GM12891 (cell line): ENCODE measurements at regions not wholly inside any gene's neighbourhood (a gene's known extent, or its start where the extent isn't known, plus 50 kb on each side); places are given as distances from the start of the nearest gene placed in this dataset.
"Not testable (repeated sequence)": the region's sequence is repeated elsewhere in the genome, so short reads cannot be mapped to it uniquely, and the experiment has no call there.

Source experiments
- DNase-seq: peaks from one replicate; pipeline ENCODE4 v3.0.0; 2011; ENCODE audit warnings: low spot score; ENCODE audit not compliant: insufficient read length
- FAIRE-seq: peaks from 2 replicates; lab custom pipeline; 2011; peaks lifted over from hg19 to GRCh38; lab: Jason Lieb, UNC
- PAX5 ChIP-seq: IDR thresholded peaks from 2 replicates; pipeline ENCODE4 v1.6.1; 2011; ENCODE audit warnings: low read length, moderate library complexity, mild to moderate bottlenecking; ENCODE audit not compliant: insufficient read depth, severe bottlenecking
- POLR2A ChIP-seq: IDR thresholded peaks from 2 replicates; pipeline ENCODE4 v1.6.1; 2011; ENCODE audit warnings: low read depth, low read length, control low read depth
- POLR2AphosphoS5 ChIP-seq: IDR thresholded peaks from 2 replicates; pipeline ENCODE4 v1.6.1; 2011; ENCODE audit warnings: low read depth, low read length, control low read depth
- POU2F2 ChIP-seq: IDR thresholded peaks from 2 replicates; pipeline ENCODE4 v1.6.1; 2011; ENCODE audit warnings: low read depth, mild to moderate bottlenecking, control low read depth, low read length, moderate library complexity
- SPI1 ChIP-seq: IDR thresholded peaks from 2 replicates; pipeline ENCODE4 v1.6.1; 2011; ENCODE audit warnings: low read depth, low read length, control low read depth
- TAF1 ChIP-seq: IDR thresholded peaks from 2 replicates; pipeline ENCODE4 v1.6.1; 2011; ENCODE audit warnings: low read depth, low read length, control low read depth

- TF ChIP-seq POLR2A (no peak), SPI1 (no peak), POU2F2 (no peak), PAX5 (no peak)
- FAIRE-seq (no peak), DNase-seq (no peak)
These were observed 55.1 kb upstream of the F9 start for GRCh38 chrX:139475432-139475831.

DNA sequence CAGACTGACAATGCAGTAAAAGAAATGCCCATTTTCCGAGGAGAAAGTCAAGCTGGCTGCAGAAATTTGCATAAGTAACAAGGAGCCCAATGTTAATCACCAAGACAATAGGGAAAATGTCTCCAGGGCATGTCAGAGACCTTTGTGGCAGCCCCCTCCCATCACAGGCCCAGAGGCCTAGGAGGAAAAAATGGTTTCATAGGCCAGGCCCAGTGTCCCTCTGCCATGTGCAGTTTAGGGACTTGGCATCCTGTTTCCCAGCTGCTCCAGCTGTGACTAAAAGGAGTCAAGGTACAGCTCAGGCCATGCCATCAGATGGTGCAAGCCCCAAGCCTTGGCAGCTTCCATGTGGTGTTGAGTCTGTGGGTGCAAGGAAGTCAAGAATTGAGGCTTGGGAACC lies 68.6 kb upstream of the F9 start:
- DNase-seq, FAIRE-seq: not testable (repeated sequence)

- TF ChIP-seq SPI1 (no peak), POLR2AphosphoS5 (no peak), POU2F2 (no peak), POLR2A (no peak), PAX5 (no peak), TAF1 (no peak)
- no peak for FAIRE-seq
These were observed 75.8 kb upstream of the F9 start for GRCh38 chrX:139454743-139455142.

DNA sequence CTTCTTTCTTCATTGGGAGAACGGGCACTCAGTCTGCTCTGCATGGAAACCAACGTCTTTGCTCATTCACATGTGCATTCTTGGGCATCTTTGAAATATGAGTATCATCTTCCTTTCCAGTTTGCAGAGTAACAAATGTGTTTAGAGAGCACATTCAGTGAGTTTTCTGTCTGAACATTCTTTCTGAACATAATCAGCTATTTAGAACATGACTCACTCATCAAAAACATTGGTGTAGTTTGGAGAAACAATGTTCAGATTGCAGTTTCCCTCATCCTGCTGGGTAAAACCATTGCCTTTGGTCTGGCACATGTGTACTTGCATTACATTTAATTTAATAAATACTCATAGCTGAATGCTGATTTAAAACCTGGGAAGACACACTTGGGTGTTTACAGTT lies 81.5 kb upstream of the F9 start:
- FAIRE-seq (no peak), DNase-seq (no peak)
- no peak for TF ChIP-seq PAX5
- no peak for TF ChIP-seq TAF1
- TF ChIP-seq POLR2AphosphoS5: no peak
- TF ChIP-seq POLR2A: no peak
- no peak for TF ChIP-seq POU2F2
- TF ChIP-seq SPI1: no peak

More at GRCh38 chrX:139454743-139455142, 75.8 kb upstream of the F9 start:
- no peak for DNase-seq

DNA sequence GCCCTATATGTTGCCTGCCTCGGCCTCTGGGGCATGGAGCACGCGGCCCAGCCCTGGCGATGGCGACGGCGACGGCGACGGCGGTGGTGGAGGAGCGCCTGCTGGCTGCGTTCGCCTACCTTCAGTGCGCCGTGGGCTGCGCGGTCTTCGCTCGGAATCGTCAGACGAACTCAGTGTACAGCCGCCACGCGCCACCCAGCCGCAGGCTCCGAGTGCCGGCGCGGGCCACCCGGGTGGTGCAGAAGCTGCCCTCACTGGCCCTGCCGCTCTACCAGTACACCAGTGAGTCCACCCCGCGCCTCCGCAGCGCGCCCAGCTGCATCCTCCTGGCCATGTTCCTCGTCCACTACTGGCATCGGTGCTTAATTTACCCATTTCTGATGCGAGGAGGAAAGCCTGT lies 83.7 kb upstream of the F9 start:
- FAIRE-seq: peak; percentile 51
- no peak for DNase-seq
- no peak for TF ChIP-seq POU2F2
- no peak for TF ChIP-seq TAF1
- TF ChIP-seq PAX5: no peak
- TF ChIP-seq POLR2AphosphoS5: no peak
- no peak for TF ChIP-seq SPI1
- TF ChIP-seq POLR2A: no peak

- DNase-seq (no peak), FAIRE-seq (no peak)
- TF ChIP-seq POU2F2 (no peak), TAF1 (no peak), POLR2A (no peak), PAX5 (no peak), POLR2AphosphoS5 (no peak), SPI1 (no peak)
These were observed 100.6 kb upstream of the F9 start for GRCh38 chrX:139429913-139430312.

- DNase-seq (no peak), FAIRE-seq (no peak)
- TF ChIP-seq PAX5: no peak
- TF ChIP-seq SPI1: no peak
- no peak for TF ChIP-seq POLR2A
- no peak for TF ChIP-seq POU2F2
- TF ChIP-seq POLR2AphosphoS5: no peak
- no peak for TF ChIP-seq TAF1
These were observed 107.4 kb upstream of the F9 start for GRCh38 chrX:139423186-139423585.

GRCh38 chrX:139398258-139398657 lies 132.3 kb upstream of the F9 start:
- not testable (repeated sequence) for FAIRE-seq, DNase-seq

DNA sequence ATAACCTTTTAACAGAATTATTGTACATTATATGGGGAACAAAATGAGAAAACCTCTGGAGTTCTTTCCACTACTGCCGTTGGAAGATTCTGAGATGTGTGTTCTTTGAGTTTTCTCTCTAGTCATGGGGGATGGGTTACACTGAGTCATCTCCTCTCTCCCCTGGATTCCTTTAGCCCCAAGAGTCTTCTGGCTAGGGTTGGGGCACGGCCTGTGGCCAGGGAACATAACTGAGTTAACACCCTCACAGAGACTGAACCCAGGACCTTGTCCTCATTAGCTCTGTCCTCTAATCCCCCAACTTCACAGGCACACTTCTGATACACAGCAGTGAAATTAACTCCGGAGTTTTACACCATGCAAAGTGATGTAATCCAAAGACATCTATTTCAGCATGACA lies 142.3 kb upstream of the F9 start:
- TF ChIP-seq POLR2A (no peak), POLR2AphosphoS5 (no peak), PAX5 (no peak), POU2F2 (no peak), SPI1 (no peak)
- no peak for DNase-seq
- no peak for FAIRE-seq

- no peak for FAIRE-seq
- no peak for DNase-seq
- TF ChIP-seq TAF1 (no peak), POU2F2 (no peak), POLR2AphosphoS5 (no peak), SPI1 (no peak), PAX5 (no peak), POLR2A (no peak)
These were observed 148.0 kb upstream of the F9 start for GRCh38 chrX:139382529-139382928.

DNA sequence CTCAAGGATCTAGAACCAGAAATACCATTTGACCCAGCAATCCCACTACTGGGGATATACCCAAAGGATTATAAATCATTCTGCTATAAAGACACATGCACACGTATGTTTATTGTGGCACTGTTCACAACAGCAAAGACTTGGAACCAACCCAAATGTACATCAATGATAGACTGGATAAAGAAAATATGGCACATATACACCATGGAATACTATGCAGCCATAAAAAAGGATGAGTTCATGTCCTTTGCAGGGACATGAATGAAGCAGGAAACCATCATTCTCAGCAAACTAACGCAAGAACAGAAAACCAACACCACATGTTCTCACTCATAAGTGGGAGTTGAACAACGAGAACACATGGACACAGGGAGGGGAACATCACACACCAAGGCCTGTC lies 154.0 kb upstream of the F9 start:
- DNase-seq, FAIRE-seq: not testable (repeated sequence)
